ENCODE measurements at regions not wholly inside any gene's neighbourhood (a gene's known extent, or its start where the extent isn't known, plus 50 kb on each side); places are given as distances from the start of the nearest gene placed in this dataset.
"Not testable (repeated sequence)": the region's sequence is repeated elsewhere in the genome, so short reads cannot be mapped to it uniquely, and the experiment has no call there.

GRCh38 chr1:191074881-191075280 is 597.2 kb upstream of the BRINP3 start:
- Histone ChIP-seq H3K79me2 (ENCODE audit: insufficient read depth, low read length) (no peaks in the 10 kb centered on the region), H2AFZ (ENCODE audit: low read length) (no peak overlapping the region)

DNA sequence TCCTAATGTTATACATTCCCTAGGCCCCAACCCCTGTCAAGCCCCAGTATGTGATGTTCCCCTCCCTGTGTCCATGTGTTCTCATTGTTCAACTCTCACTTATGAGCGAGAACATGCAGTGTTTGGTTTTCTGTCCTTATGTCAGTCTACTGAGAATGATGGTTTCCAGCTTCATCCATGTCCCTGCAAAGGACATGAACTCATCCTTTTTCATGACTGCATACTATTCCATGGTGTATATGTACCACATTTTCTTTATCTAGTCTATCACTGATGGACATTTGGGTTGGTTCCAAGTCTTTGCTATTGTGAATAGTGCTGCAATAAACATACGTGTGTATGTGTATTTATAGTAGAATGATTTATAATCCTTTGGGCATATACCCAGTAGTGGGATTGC is 605.4 kb upstream of the BRINP3 start:
- not testable (repeated sequence) for H2BK120ac ChIP-seq (ENCODE audit: low read depth, low read length, poor library complexity, severe bottlenecking); H3K23me2 ChIP-seq (ENCODE audit: insufficient read length, low read depth, low read length, poor library complexity, severe bottlenecking); H3T11ph ChIP-seq (ENCODE audit: low read length); H3K4me3 Mint-ChIP-seq; H3K23ac ChIP-seq (ENCODE audit: insufficient read length, low read depth, low read length); H3K4me1 Mint-ChIP-seq; H3K79me2 ChIP-seq (ENCODE audit: insufficient read depth, low read length); H3K18ac ChIP-seq (ENCODE audit: insufficient read length, low read depth, low read length); H3K9me3 ChIP-seq (ENCODE audit: control insufficient read depth, low read depth, low read length); H3K9ac ChIP-seq (ENCODE audit: extremely low read depth, insufficient read length, low read length); H3K4ac ChIP-seq (ENCODE audit: low read depth, low read length); H3K56ac ChIP-seq (ENCODE audit: insufficient read length, low read depth, low read length); H2AK5ac ChIP-seq (ENCODE audit: insufficient read length, low read length); H3K27me3 ChIP-seq (ENCODE audit: insufficient read depth, low read length); H3K27me3 Mint-ChIP-seq (ENCODE audit: low read depth); H4K8ac ChIP-seq (replicated peaks; ENCODE audit: insufficient read length, low read depth, low read length); H2BK12ac ChIP-seq (ENCODE audit: insufficient read length, low read depth, low read length); H3K9me3 Mint-ChIP-seq; H4K20me1 ChIP-seq (ENCODE audit: control insufficient read depth, insufficient read depth, insufficient read length); H3K4me2 ChIP-seq (ENCODE audit: insufficient read depth, insufficient read length, low read length); H4K91ac ChIP-seq (ENCODE audit: insufficient read length, low read depth, low read length); H2BK5ac ChIP-seq (ENCODE audit: insufficient read length, low read length); DNase-seq; H3K27ac ChIP-seq (ENCODE audit: insufficient read length, low read depth, low read length); H3K79me1 ChIP-seq (ENCODE audit: insufficient read depth, low read depth, low read length, poor library complexity, severe bottlenecking); H2BK20ac ChIP-seq (ENCODE audit: low read depth, low read length, poor library complexity, severe bottlenecking); H4K5ac ChIP-seq (ENCODE audit: insufficient read length, low read depth, low read length); H3K36me3 Mint-ChIP-seq (ENCODE audit: insufficient read depth in 1 of 3, low read depth in 3 of 3); H2AFZ ChIP-seq (ENCODE audit: low read length); H3K4me1 ChIP-seq (ENCODE audit: insufficient read depth, low read length); H3K14ac ChIP-seq (ENCODE audit: insufficient read depth, low read length); H2BK15ac ChIP-seq (ENCODE audit: low read depth, low read length); H3K27ac Mint-ChIP-seq
- no CpG with 5 or more reads among the region's 2 CpGs for WGBS (ENCODE audit: extremely low coverage, insufficient read length, low lambda C conversion rate)

More at GRCh38 chr1:191074881-191075280, 597.2 kb upstream of the BRINP3 start:
- Histone ChIP-seq H4K8ac (replicated peaks; ENCODE audit: insufficient read length, low read depth, low read length) (no peak overlapping the region), H2BK15ac (ENCODE audit: low read depth, low read length) (no peak overlapping the region), H2BK120ac (ENCODE audit: low read depth, low read length, poor library complexity, severe bottlenecking) (no peak overlapping the region), H3K9ac (ENCODE audit: extremely low read depth, insufficient read length, low read length) (no peak overlapping the region), H4K5ac (ENCODE audit: insufficient read length, low read depth, low read length) (no peak overlapping the region), H3K27me3 (ENCODE audit: insufficient read depth, low read length) (no peaks in the 10 kb centered on the region), H2BK5ac (ENCODE audit: insufficient read length, low read length) (no peak overlapping the region), H3K9me3 (ENCODE audit: control insufficient read depth, low read depth, low read length) (no peaks in the 10 kb centered on the region), H3K23ac (ENCODE audit: insufficient read length, low read depth, low read length) (no peak overlapping the region), H3K14ac (ENCODE audit: insufficient read depth, low read length) (no peak overlapping the region), H2BK20ac (ENCODE audit: low read depth, low read length, poor library complexity, severe bottlenecking) (no peak overlapping the region), H2BK12ac (ENCODE audit: insufficient read length, low read depth, low read length) (no peak overlapping the region), H3K27ac (ENCODE audit: insufficient read length, low read depth, low read length) (no peak overlapping the region), H3K4me2 (ENCODE audit: insufficient read depth, insufficient read length, low read length) (no peak overlapping the region), H3K56ac (ENCODE audit: insufficient read length, low read depth, low read length) (no peak overlapping the region), H2AK5ac (ENCODE audit: insufficient read length, low read length) (no peak overlapping the region), H4K20me1 (ENCODE audit: control insufficient read depth, insufficient read depth, insufficient read length) (no peaks in the 10 kb centered on the region), H3K4ac (ENCODE audit: low read depth, low read length) (no peak overlapping the region), H4K91ac (ENCODE audit: insufficient read length, low read depth, low read length) (no peak overlapping the region), H3K18ac (ENCODE audit: insufficient read length, low read depth, low read length) (no peak overlapping the region), H3T11ph (ENCODE audit: low read length) (no peak overlapping the region), H3K4me1 (ENCODE audit: insufficient read depth, low read length) (no peaks in the 10 kb centered on the region), H3K23me2 (ENCODE audit: insufficient read length, low read depth, low read length, poor library complexity, severe bottlenecking) (no peaks in the 10 kb centered on the region), H3K79me1 (ENCODE audit: insufficient read depth, low read depth, low read length, poor library complexity, severe bottlenecking) (no peaks in the 10 kb centered on the region)
- H3K4me1 Mint-ChIP-seq: no peaks in the 10 kb centered on the region
- H3K27ac Mint-ChIP-seq: no peak overlapping the region
- peaks cover 5 to 6% of the 10 kb centered on the region in 2 experiments; a peak in 1 of 5 replicates for H3K9me3 Mint-ChIP-seq
- no peaks in the 10 kb centered on the region for H3K27me3 Mint-ChIP-seq (ENCODE audit: low read depth)
- TF ChIP-seq, protein P1, sequence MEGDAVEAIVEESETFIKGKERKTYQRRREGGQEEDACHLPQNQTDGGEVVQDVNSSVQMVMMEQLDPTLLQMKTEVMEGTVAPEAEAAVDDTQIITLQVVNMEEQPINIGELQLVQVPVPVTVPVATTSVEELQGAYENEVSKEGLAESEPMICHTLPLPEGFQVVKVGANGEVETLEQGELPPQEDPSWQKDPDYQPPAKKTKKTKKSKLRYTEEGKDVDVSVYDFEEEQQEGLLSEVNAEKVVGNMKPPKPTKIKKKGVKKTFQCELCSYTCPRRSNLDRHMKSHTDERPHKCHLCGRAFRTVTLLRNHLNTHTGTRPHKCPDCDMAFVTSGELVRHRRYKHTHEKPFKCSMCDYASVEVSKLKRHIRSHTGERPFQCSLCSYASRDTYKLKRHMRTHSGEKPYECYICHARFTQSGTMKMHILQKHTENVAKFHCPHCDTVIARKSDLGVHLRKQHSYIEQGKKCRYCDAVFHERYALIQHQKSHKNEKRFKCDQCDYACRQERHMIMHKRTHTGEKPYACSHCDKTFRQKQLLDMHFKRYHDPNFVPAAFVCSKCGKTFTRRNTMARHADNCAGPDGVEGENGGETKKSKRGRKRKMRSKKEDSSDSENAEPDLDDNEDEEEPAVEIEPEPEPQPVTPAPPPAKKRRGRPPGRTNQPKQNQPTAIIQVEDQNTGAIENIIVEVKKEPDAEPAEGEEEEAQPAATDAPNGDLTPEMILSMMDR (conservative IDR thresholded peaks at IDR 0.05): no peak
- no peak overlapping the region for H3K4me3 Mint-ChIP-seq
- H3K36me3 Mint-ChIP-seq (ENCODE audit: insufficient read depth in 1 of 3, low read depth in 3 of 3): no peaks in the 10 kb centered on the region
- no peak for DNase-seq
